Hepatocyte (in vitro differentiated cells): ENCODE measurements at regions not wholly inside any gene's neighbourhood (a gene's known extent, or its start where the extent isn't known, plus 50 kb on each side); places are given as distances from the start of the nearest gene placed in this dataset.

ENCODE experiments used
- DNase-seq: peaks from one replicate; pipeline ENCODE4 v3.0.0-alpha.2; 2016; ENCODE audit warnings: low spot score
- H2AFZ ChIP-seq: fragments of 200-600 bp; sonication (generic); 2 replicates; pipeline ENCODE4 v1.6.0; 2016; ENCODE audit warnings: antibody characterized with exemption, mild to moderate bottlenecking
- H3K27ac ChIP-seq: fragments of 200-600 bp; sonication (generic); 2 replicates; pipeline ENCODE4 v1.5.1; 2016; ENCODE audit warnings: mild to moderate bottlenecking
- H3K27me3 ChIP-seq: fragments of 200-600 bp; sonication (generic); 2 replicates; pipeline ENCODE4 v1.6.1; 2016
- H3K36me3 ChIP-seq: fragments of 200-600 bp; sonication (generic); replicated peaks from 2 replicates; pipeline ENCODE4 v1.5.1; 2016; ENCODE audit warnings: low read depth; ENCODE audit not compliant: insufficient read depth
- H3K4me1 ChIP-seq: fragments of 200-600 bp; sonication (generic); 2 replicates; pipeline ENCODE4 v1.5.1; 2016; ENCODE audit warnings: mild to moderate bottlenecking, moderate library complexity; ENCODE audit not compliant: insufficient read depth
- H3K4me2 ChIP-seq: fragments of 200-600 bp; sonication (generic); 2 replicates; pipeline ENCODE4 v1.6.0; 2016
- H3K4me3 ChIP-seq: fragments of 200-600 bp; sonication (generic); 2 replicates; pipeline ENCODE4 v1.5.1; 2016; ENCODE audit warnings: mild to moderate bottlenecking
- H3K79me2 ChIP-seq: fragments of 200-600 bp; sonication (generic); 2 replicates; pipeline ENCODE4 v1.6.0; 2017; ENCODE audit warnings: mild to moderate bottlenecking
- H3K9me2 ChIP-seq: fragments of 200-600 bp; sonication (generic); replicated peaks from 2 replicates; pipeline ENCODE4 v1.6.0; 2017; ENCODE audit warnings: mild to moderate bottlenecking; ENCODE audit not compliant: insufficient read depth
- H3K9me3 ChIP-seq: fragments of 200-600 bp; sonication (generic); 2 replicates; pipeline ENCODE4 v1.5.1; 2016; ENCODE audit warnings: low read depth, mild to moderate bottlenecking
- H4K20me1 ChIP-seq: fragments of 200-600 bp; sonication (generic); 2 replicates; pipeline ENCODE4 v1.6.0; 2016; ENCODE audit warnings: mild to moderate bottlenecking; ENCODE audit not compliant: insufficient read depth, poor library complexity, severe bottlenecking
- CTCF ChIP-seq: fragments of 200-600 bp; sonication (generic); IDR thresholded peaks from 2 replicates; pipeline ENCODE4 v1.5.1; 2016; ENCODE audit warnings: antibody characterized with exemption, mild to moderate bottlenecking; ENCODE audit not compliant: poor library complexity
- EZH2 ChIP-seq: fragments of 200-600 bp; sonication (generic); IDR thresholded peaks from 2 replicates; pipeline ENCODE4 v1.6.1; 2016; ENCODE audit warnings: antibody characterized with exemption, mild to moderate bottlenecking, borderline replicate concordance
- EZH2phosphoT487 ChIP-seq: fragments of 200-600 bp; sonication (generic); IDR thresholded peaks from one replicate; pipeline ENCODE4 v1.6.1; 2018; ENCODE audit warnings: antibody characterized with exemption, mild to moderate bottlenecking, low read depth, moderate library complexity; ENCODE audit not compliant: unreplicated experiment, severe bottlenecking
- WGBS: methylation state at CpG from one replicate; pipeline ENCODE4 v1.1.6; 2016; ENCODE audit warnings: low lambda C conversion rate; ENCODE audit errors: missing lambda C conversion rate; 5-methylcytosine and 5-hydroxymethylcytosine counted together

DNA sequence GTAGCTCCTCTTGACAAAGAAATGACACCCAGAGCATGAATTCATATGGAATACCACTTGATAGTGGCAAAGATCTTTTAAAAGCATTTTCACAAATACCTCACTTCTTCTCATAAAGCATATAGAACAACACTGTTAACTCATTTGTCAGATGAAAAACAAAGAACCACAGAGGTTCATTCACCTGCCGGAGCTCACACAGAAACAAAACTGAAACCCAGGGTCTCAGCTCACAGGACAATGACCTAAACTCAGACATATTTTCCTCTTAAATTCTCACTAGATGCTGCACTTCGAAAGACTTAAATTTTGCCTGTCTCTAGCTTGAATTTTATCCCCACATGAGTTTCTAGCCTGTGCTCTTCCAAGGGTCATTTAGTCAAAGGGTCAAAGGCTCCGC, 339.0 kb downstream of the KCNN2 start:
- Histone ChIP-seq H2AFZ (no peak overlapping the region), H3K4me1 (no peaks in the 10 kb centered on the region), H3K4me3 (no peak overlapping the region), H3K36me3 (no peaks in the 10 kb centered on the region), H3K9me3 (no peaks in the 10 kb centered on the region), H3K4me2 (no peak overlapping the region), H3K79me2 (no peaks in the 10 kb centered on the region), H3K27ac (no peak overlapping the region), H3K9me2 (no peaks in the 10 kb centered on the region), H3K27me3 (no peaks in the 10 kb centered on the region), H4K20me1 (no peaks in the 10 kb centered on the region)
- DNase-seq, result no peak
- 99% methylated on average over 3 of the region's 3 CpGs for WGBS
- TF ChIP-seq CTCF (no peak), EZH2 (no peak), EZH2phosphoT487 (no peak)

DNA sequence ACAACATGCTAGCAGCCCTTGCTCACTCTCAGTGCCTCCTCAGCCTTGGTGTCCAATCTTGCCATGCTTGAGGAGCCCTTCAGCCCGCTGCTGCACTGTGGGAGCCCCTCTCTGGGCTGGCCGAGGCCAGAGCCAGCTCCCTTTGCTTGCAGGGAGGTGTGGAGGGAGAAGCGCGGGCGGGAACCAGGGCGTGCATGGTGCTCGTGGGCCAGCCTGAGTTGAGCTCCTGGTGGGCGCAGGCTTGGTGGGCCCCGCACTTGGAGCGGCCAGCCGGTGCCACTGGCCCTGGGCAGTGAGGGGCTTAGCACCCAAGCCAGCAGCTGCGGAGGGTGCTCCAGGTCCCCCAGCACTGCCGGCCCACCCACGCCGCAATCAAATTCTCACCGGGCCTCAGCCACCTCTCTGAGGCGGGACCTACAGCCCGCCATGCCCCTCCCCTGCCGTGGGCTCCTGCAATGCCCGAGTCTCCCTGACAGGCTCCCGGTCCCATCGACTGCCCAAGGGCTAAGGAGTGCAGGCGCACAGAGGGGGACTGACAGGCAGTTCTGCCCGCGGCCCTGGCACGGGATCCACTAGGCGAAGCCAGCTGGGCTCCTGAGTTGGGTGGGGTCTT, 333.5 kb downstream of the KCNN2 start:
- H3K27ac ChIP-seq, result no peak overlapping the region

DNA sequence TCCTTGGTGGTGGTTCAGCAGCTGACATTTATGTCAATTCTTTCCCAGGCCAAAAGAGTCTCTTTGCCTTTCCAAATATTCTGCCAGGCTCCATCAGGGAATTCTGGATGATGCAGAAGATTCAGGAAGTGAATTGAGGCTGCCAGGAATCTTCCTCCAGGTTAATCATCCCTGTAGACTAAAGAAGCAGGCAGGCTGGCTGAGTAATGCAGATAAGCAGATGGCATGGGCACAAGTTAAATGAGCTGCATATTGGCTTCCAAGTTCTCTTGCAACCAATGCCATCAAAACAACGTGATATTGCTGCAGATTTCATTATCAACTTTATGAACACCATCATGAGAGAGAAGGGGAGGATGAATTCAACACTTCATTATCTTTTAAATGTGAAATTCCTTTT, 324.5 kb downstream of the KCNN2 start:
- DNase-seq, result no peak
- H3K36me3 ChIP-seq, result no peaks in the 10 kb centered on the region
- H4K20me1 ChIP-seq, result no peaks in the 10 kb centered on the region
- H2AFZ ChIP-seq, result no peak overlapping the region
- H3K79me2 ChIP-seq, result no peaks in the 10 kb centered on the region
- no peaks in the 10 kb centered on the region for H3K4me1 ChIP-seq
- H3K27me3 ChIP-seq, result no peaks in the 10 kb centered on the region
- no peaks in the 10 kb centered on the region for H3K9me3 ChIP-seq
- WGBS, result 84% methylated on average over 1 of the region's 1 CpG
- H3K9me2 ChIP-seq, result no peaks in the 10 kb centered on the region
- no peak overlapping the region for H3K27ac ChIP-seq
- H3K4me2 ChIP-seq, result no peak overlapping the region
- no peak overlapping the region for H3K4me3 ChIP-seq
- TF ChIP-seq EZH2 (no peak), EZH2phosphoT487 (no peak), CTCF (no peak)

More for the DNA sequence above, 333.5 kb downstream of the KCNN2 start:
- Histone ChIP-seq H3K9me2 (no peaks in the 10 kb centered on the region), H4K20me1 (no peaks in the 10 kb centered on the region), H3K4me3 (no peak overlapping the region), H3K9me3 (no peaks in the 10 kb centered on the region), H3K79me2 (no peaks in the 10 kb centered on the region), H3K4me2 (no peak overlapping the region), H3K27me3 (no peaks in the 10 kb centered on the region), H3K36me3 (no peaks in the 10 kb centered on the region), H3K4me1 (no peaks in the 10 kb centered on the region), H2AFZ (no peak overlapping the region)
- TF ChIP-seq EZH2phosphoT487 (no peak), EZH2 (no peak), CTCF (no peak)
- no peak for DNase-seq
- WGBS, result 90% methylated on average over 27 of the region's 27 CpGs
